WTC11 (cell line): ENCODE measurements at regions not wholly inside any gene's neighbourhood (a gene's known extent, or its start where the extent isn't known, plus 50 kb on each side); places are given as distances from the start of the nearest gene placed in this dataset.

Experiments
- CTCF ChIP-seq: fragments of 200-600 bp; IDR thresholded peaks from 2 replicates; pipeline ENCODE4 v1.8.0; 2022; ENCODE audit warnings: antibody characterized with exemption
- ELF4 ChIP-seq: sonication (generic); formaldehyde crosslinking; IDR thresholded peaks from 2 replicates; pipeline ENCODE4 v1.8.1; 2022; ENCODE audit warnings: low read depth, mild to moderate bottlenecking, moderate library complexity, missing genetic modification reagents
- GABPB1 ChIP-seq: sonication (generic); formaldehyde crosslinking; IDR thresholded peaks from 2 replicates; pipeline ENCODE4 v1.8.1; 2023; ENCODE audit warnings: mild to moderate bottlenecking, missing genetic modification reagents
- HMGXB4 ChIP-seq: sonication (generic); formaldehyde crosslinking; IDR thresholded peaks from 2 replicates; pipeline ENCODE4 v1.8.1; 2023; ENCODE audit warnings: mild to moderate bottlenecking, moderate library complexity, missing genetic modification reagents
- JAZF1 ChIP-seq: fragments of 250-450 bp; sonication (Bioruptor Pico); IDR thresholded peaks from 2 replicates; pipeline ENCODE4 v1.9.0; 2021; ENCODE audit warnings: moderate library complexity, mild to moderate bottlenecking, inconsistent platforms
- JUN ChIP-seq: sonication (generic); formaldehyde crosslinking; IDR thresholded peaks from 2 replicates; pipeline ENCODE4 v1.8.0; 2023; ENCODE audit warnings: mild to moderate bottlenecking, missing genetic modification reagents
- MXD4 ChIP-seq: fragments of 250-450 bp; sonication (Bioruptor Pico); IDR thresholded peaks from 2 replicates; pipeline ENCODE4 v1.8.0; 2021; ENCODE audit warnings: mild to moderate bottlenecking, moderate library complexity, borderline replicate concordance
- NR1H2 ChIP-seq: sonication (generic); formaldehyde crosslinking; IDR thresholded peaks from 2 replicates; pipeline ENCODE4 v1.9.0; 2021; ENCODE audit warnings: mild to moderate bottlenecking, moderate library complexity, missing genetic modification reagents
- PRDM15 ChIP-seq: sonication (generic); formaldehyde crosslinking; IDR thresholded peaks from 2 replicates; pipeline ENCODE4 v1.8.0; 2022; ENCODE audit warnings: missing genetic modification reagents
- SP1 ChIP-seq: sonication (generic); formaldehyde crosslinking; conservative IDR thresholded peaks from 2 replicates; pipeline ENCODE4 v1.8.1; 2022; ENCODE audit warnings: missing genetic modification reagents
- TEAD4 ChIP-seq: sonication (generic); formaldehyde crosslinking; IDR thresholded peaks from 2 replicates; pipeline ENCODE4 v1.8.0; 2022; ENCODE audit warnings: mild to moderate bottlenecking, missing genetic modification reagents

GRCh38 chr4:41373221-41373620, 116.5 kb downstream of the UCHL1 start:
- TF ChIP-seq CTCF, result no peak
- no peak for TF ChIP-seq JUN (CRISPR knock-in tag)
- no peak for TF ChIP-seq SP1 (CRISPR knock-in tag)
- TF ChIP-seq GABPB1, result no peak
- TF ChIP-seq ELF4, result no peak
- no peak for TF ChIP-seq HMGXB4 (CRISPR knock-in tag)
- TF ChIP-seq PRDM15 (CRISPR knock-in tag), result no peak
- no peak for TF ChIP-seq TEAD4 (CRISPR knock-in tag)
- TF ChIP-seq NR1H2, result no peak
- no peak for TF ChIP-seq MXD4 (CRISPR knock-in tag)
- no peak for TF ChIP-seq JAZF1
